OCI-LY7 (cell line): ENCODE measurements at regions not wholly inside any gene's neighbourhood (a gene's known extent, or its start where the extent isn't known, plus 50 kb on each side); places are given as distances from the start of the nearest gene placed in this dataset.

ENCODE experiments used
- CTCF ChIP-seq: fragments of 200-600 bp; sonication (generic); conservative IDR thresholded peaks from 2 replicates; pipeline ENCODE4 v1.5.1; 2014; ENCODE audit warnings: mild to moderate bottlenecking, antibody characterized with exemption, low read length, moderate library complexity, mixed read lengths
- EZH2phosphoT487 ChIP-seq: fragments of 200-600 bp; sonication (generic); IDR thresholded peaks from 2 replicates; pipeline ENCODE4 v1.6.1; 2018; ENCODE audit warnings: low read depth, borderline replicate concordance, mild to moderate bottlenecking, mixed run types, antibody characterized with exemption, low read length, moderate library complexity, mixed read lengths

- TF ChIP-seq CTCF (no peak), EZH2phosphoT487 (no peak)
Measured at GRCh38 chr7:33802600-33802999, 102.7 kb upstream of the BMPER start.
